ENCODE measurements at regions not wholly inside any gene's neighbourhood (a gene's known extent, or its start where the extent isn't known, plus 50 kb on each side); places are given as distances from the start of the nearest gene placed in this dataset.

GRCh38 chr15:92224843-92225242 lies 168.8 kb upstream of the ST8SIA2 start:
- TF ChIP-seq REST (IDR thresholded peaks at IDR 0.05; ENCODE audit: insufficient read depth in 1 of 2, low read depth in 2 of 2, low read length in 2 of 2) (no peak), TAF1 (IDR thresholded peaks at IDR 0.05; ENCODE audit: borderline replicate concordance, insufficient read depth, low read length) (no peak), POLR2AphosphoS5 (IDR thresholded peaks at IDR 0.05; ENCODE audit: low read depth, low read length) (no peak), SIN3A (IDR thresholded peaks at IDR 0.05; ENCODE audit: borderline replicate concordance, insufficient read depth, low read length) (no peak)

Data from PFSK-1 (cell line).